Spleen (tissue), 7 donors: ENCODE measurements at regions not wholly inside any gene's neighbourhood (a gene's known extent, or its start where the extent isn't known, plus 50 kb on each side); places are given as distances from the start of the nearest gene placed in this dataset.

Source experiments
- CTCF ChIP-seq, 11 experiments: fragments of 200-600 bp in 7 of 11; fragments of 450-650 bp in 4 of 11; sonication (generic) in 4 of 11; IDR thresholded peaks in 8 of 11; conservative IDR thresholded peaks in 3 of 11; 1 replicate in 7 of 11; 2 replicates in 4 of 11; pipeline versions ENCODE4 v1.4.0 to v1.8.0; 2016 to 2021; ENCODE audit warnings: antibody characterized with exemption in 11 of 11, inconsistent platforms in 4 of 11, mild to moderate bottlenecking in 1 of 11
- POLR2A ChIP-seq, 3 donors: fragments of 450-650 bp; IDR thresholded peaks; one replicate each; pipeline ENCODE4 v1.5.1; 2017; ENCODE audit warnings: antibody characterized with exemption in 3 of 3, mild to moderate bottlenecking in 1 of 3
- donor health status: DM: no; HTN: no; CAD: no; lungs with moderate emphysema.
- donor health status: DM: no; HTN: no; CAD: no.
- donor health status: DM: no; HTN: no; CAD: no.

GRCh38 chr14:89699071-89699470, 255.5 kb downstream of the EFCAB11 start:
- TF ChIP-seq CTCF (IDR thresholded peaks at IDR 0.05 in 8 of 11, conservative IDR thresholded peaks at IDR 0.05 in 3 of 11): no peak
- no peak for TF ChIP-seq POLR2A (IDR thresholded peaks at IDR 0.05)
